GM13976 (cell line): ENCODE measurements at regions not wholly inside any gene's neighbourhood (a gene's known extent, or its start where the extent isn't known, plus 50 kb on each side); places are given as distances from the start of the nearest gene placed in this dataset.

Experiments used
- DNase-seq: peaks from one replicate; pipeline ENCODE4 v3.0.0; 2012; ENCODE audit warnings: low spot score
- CTCF ChIP-seq: IDR thresholded peaks from 2 replicates; pipeline ENCODE4 v1.5.1; 2012; ENCODE audit warnings: borderline replicate concordance, mild to moderate bottlenecking; ENCODE audit not compliant: insufficient read depth; ENCODE audit errors: extremely low read depth, missing control alignments, control extremely low read depth
- in situ Hi-C: fragments of 300-500 bp; cut with MboI; formaldehyde crosslinking; loops from one replicate; pipeline ENCODE4 v1.12.0; 2022; ENCODE audit warnings: low sequenced_read_pairs, mixed read lengths, inconsistent platforms; ENCODE audit not compliant: unreplicated experiment

- TF ChIP-seq CTCF: no peak
- in situ Hi-C loops: no loop called here
- no peak for DNase-seq
Measured at GRCh38 chr3:74423867-74424266, 190.6 kb downstream of the CNTN3 start.

- in situ Hi-C loops: no loop called here
- no peak for DNase-seq
- TF ChIP-seq CTCF: no peak
Measured at GRCh38 chr3:74420538-74421124, 193.8 kb downstream of the CNTN3 start.

- in situ Hi-C loops: no loop called here
- no peak for TF ChIP-seq CTCF
- DNase-seq: no peak
Measured at GRCh38 chr3:74415731-74416130, 198.7 kb downstream of the CNTN3 start.

GRCh38 chr3:74413547-74414241 lies 200.8 kb downstream of the CNTN3 start:
- no peak for DNase-seq
- in situ Hi-C loops: no loop called here
- TF ChIP-seq CTCF: no peak

GRCh38 chr3:74410276-74410941 lies 204.1 kb downstream of the CNTN3 start:
- in situ Hi-C loops: no loop called here
- no peak for TF ChIP-seq CTCF
- DNase-seq: no peak

- in situ Hi-C loops: no loop called here
- DNase-seq: no peak
- TF ChIP-seq CTCF: no peak
Measured at GRCh38 chr3:74409066-74409465, 205.4 kb downstream of the CNTN3 start.
